Activated CD8-positive, alpha-beta memory T cell treated with anti-CD3 and anti-CD28 coated beads for 1 hour (primary cell): ENCODE measurements at regions not wholly inside any gene's neighbourhood (a gene's known extent, or its start where the extent isn't known, plus 50 kb on each side); places are given as distances from the start of the nearest gene placed in this dataset.

Experiments used
- DNase-seq, 2 donors: peaks; one replicate each; pipeline ENCODE4 v3.0.0-alpha.2; 2020; ENCODE audit warnings: low read depth in 1 of 2; ENCODE audit errors: extremely low read depth in 1 of 2

GRCh38 chr7:68994841-68995240 lies 603.4 kb upstream of the AUTS2 start:
- no peak for DNase-seq

GRCh38 chr7:68998136-68998535 lies 600.1 kb upstream of the AUTS2 start:
- no peak for DNase-seq

GRCh38 chr7:69002416-69002815 lies 595.9 kb upstream of the AUTS2 start:
- DNase-seq, result no peak

- DNase-seq, result no peak
These were observed 586.1 kb upstream of the AUTS2 start for GRCh38 chr7:69012149-69012548.

GRCh38 chr7:69017208-69017607 lies 581.1 kb upstream of the AUTS2 start:
- DNase-seq, result no peak

GRCh38 chr7:69018200-69018599 lies 580.1 kb upstream of the AUTS2 start:
- no peak for DNase-seq

GRCh38 chr7:69019437-69019836 lies 578.8 kb upstream of the AUTS2 start:
- no peak for DNase-seq

- no peak for DNase-seq
These were observed 577.7 kb upstream of the AUTS2 start for GRCh38 chr7:69020536-69020935.

- no peak for DNase-seq
These were observed 573.0 kb upstream of the AUTS2 start for GRCh38 chr7:69025249-69025648.

GRCh38 chr7:69032848-69033247 lies 565.4 kb upstream of the AUTS2 start:
- DNase-seq, result no peak

- no peak for DNase-seq
These were observed 562.4 kb upstream of the AUTS2 start for GRCh38 chr7:69035826-69036225.

GRCh38 chr7:69036301-69036700 lies 562.0 kb upstream of the AUTS2 start:
- no peak for DNase-seq

- no peak for DNase-seq
These were observed 559.4 kb upstream of the AUTS2 start for GRCh38 chr7:69038915-69039314.

- no peak for DNase-seq
These were observed 556.1 kb upstream of the AUTS2 start for GRCh38 chr7:69042138-69042537.

- DNase-seq, result no peak
These were observed 551.0 kb upstream of the AUTS2 start for GRCh38 chr7:69047151-69047754.

- no peak for DNase-seq
These were observed 548.9 kb upstream of the AUTS2 start for GRCh38 chr7:69049326-69049725.

- DNase-seq, result no peak
These were observed 545.8 kb upstream of the AUTS2 start for GRCh38 chr7:69052447-69052846.

GRCh38 chr7:69060516-69060915 lies 537.8 kb upstream of the AUTS2 start:
- no peak for DNase-seq

- DNase-seq, result no peak
These were observed 536.1 kb upstream of the AUTS2 start for GRCh38 chr7:69062020-69062765.

GRCh38 chr7:69067397-69067796 lies 530.9 kb upstream of the AUTS2 start:
- DNase-seq, result no peak

GRCh38 chr7:69070476-69070875 lies 527.8 kb upstream of the AUTS2 start:
- no peak for DNase-seq

- no peak for DNase-seq
These were observed 521.7 kb upstream of the AUTS2 start for GRCh38 chr7:69076566-69076965.
